ENCODE measurements at regions not wholly inside any gene's neighbourhood (a gene's known extent, or its start where the extent isn't known, plus 50 kb on each side); places are given as distances from the start of the nearest gene placed in this dataset.
"Not testable (repeated sequence)": the region's sequence is repeated elsewhere in the genome, so short reads cannot be mapped to it uniquely, and the experiment has no call there.

GRCh38 chr9:42286145-42286845, 102.8 kb downstream of the SPATA31A6 start:
- H4K91ac ChIP-seq (replicated peaks; ENCODE audit: insufficient read length, low read length); DNase-seq (ENCODE audit: low read depth in 1 of 2, low spot score in 2 of 2); H3K4me3 ChIP-seq (ENCODE audit: extremely low read depth in 1 of 4, insufficient read depth in 2 of 4, low read depth in 3 of 4, low read length in 4 of 4); H3K79me2 ChIP-seq (ENCODE audit: control insufficient read depth in 1 of 2, insufficient read depth in 2 of 2, low read length in 2 of 2); H2AFZ ChIP-seq (ENCODE audit: low read length); H3K9ac ChIP-seq (replicated peaks in 1 of 4; ENCODE audit: extremely low read depth in 1 of 4, low read depth in 3 of 4, low read length in 3 of 4); H3K14ac ChIP-seq (ENCODE audit: insufficient read length); H2BK20ac ChIP-seq (ENCODE audit: low read length); H2BK120ac ChIP-seq (replicated peaks; ENCODE audit: low read depth, low read length); POLR2A ChIA-PET (ENCODE audit: partially characterized antibody); H4K8ac ChIP-seq (ENCODE audit: extremely low read depth, insufficient read depth, low read length); CTCF ChIA-PET (ENCODE audit: partially characterized antibody); FAIRE-seq; H2BK12ac ChIP-seq (ENCODE audit: low read depth, low read length); H2BK5ac ChIP-seq (ENCODE audit: low read depth, low read length); H3K23ac ChIP-seq (ENCODE audit: insufficient read length); H2AK5ac ChIP-seq (ENCODE audit: low read depth, low read length); H3K27me3 ChIP-seq (replicated peaks in 1 of 4; ENCODE audit: control insufficient read depth in 3 of 4, extremely low read depth in 1 of 4, insufficient read depth in 3 of 4, low read length in 3 of 4); H4K20me1 ChIP-seq (replicated peaks in 1 of 2; ENCODE audit: control insufficient read depth in 1 of 2, insufficient read depth in 2 of 2, low read length in 2 of 2); H3K4me2 ChIP-seq (ENCODE audit: insufficient read depth in 1 of 2, low read depth in 2 of 2, low read length in 2 of 2); H3K27ac ChIP-seq (ENCODE audit: low read depth, low read length); H3K36me3 ChIP-seq (ENCODE audit: control insufficient read depth in 2 of 4, insufficient read depth in 4 of 4, low read length in 3 of 4); H4K5ac ChIP-seq (ENCODE audit: insufficient read length, low read depth, low read length); H3K4ac ChIP-seq (replicated peaks; ENCODE audit: insufficient read length, low read depth, low read length); H3K18ac ChIP-seq (ENCODE audit: extremely low read depth, low read length); H3K79me1 ChIP-seq (ENCODE audit: low read depth, low read length); H3K56ac ChIP-seq (replicated peaks; ENCODE audit: insufficient read length, low read depth, low read length); H3K9me3 ChIP-seq (ENCODE audit: insufficient read depth in 2 of 2, low read depth in 1 of 2, low read length in 1 of 2); H3K23me2 ChIP-seq (ENCODE audit: low read depth, low read length); H3K4me1 ChIP-seq (replicated peaks in 1 of 4; ENCODE audit: control insufficient read depth in 3 of 4, insufficient read depth in 4 of 4, low read length in 3 of 4); H2BK15ac ChIP-seq (ENCODE audit: low read length): not testable (repeated sequence)
- 89% methylated on average over 6 of the region's 7 CpGs; no CpG with 5 or more reads in 1 of the 2 experiments for WGBS, 2 experiments (ENCODE audit: extremely low coverage in 1 of 2, insufficient coverage in 1 of 2, insufficient read length in 1 of 2, insufficient replicate concordance in 2 of 2, low coverage in 1 of 2, low lambda C conversion rate in 2 of 2, missing lambda C conversion rate in 1 of 2)
